H1 (cell line): ENCODE measurements at regions not wholly inside any gene's neighbourhood (a gene's known extent, or its start where the extent isn't known, plus 50 kb on each side); places are given as distances from the start of the nearest gene placed in this dataset.

Source experiments
- EZH2 ChIP-seq: fragments of 200-600 bp; sonication (generic); IDR thresholded peaks from 2 replicates; pipeline ENCODE4 v1.7.1; 2012; ENCODE audit warnings: low read depth, mild to moderate bottlenecking, moderate library complexity, low read length, inconsistent platforms; ENCODE audit not compliant: severe bottlenecking
- JUND ChIP-seq: IDR thresholded peaks from 2 replicates; pipeline ENCODE4 v1.6.1; 2011; ENCODE audit warnings: mild to moderate bottlenecking, improper control_type of control experiment, low read length
- POLR2AphosphoS5 ChIP-seq: IDR thresholded peaks from 2 replicates; pipeline ENCODE4 v1.6.1; 2011; ENCODE audit warnings: low read depth, low read length
- SP1 ChIP-seq: IDR thresholded peaks from 2 replicates; pipeline ENCODE4 v1.6.1; 2011; ENCODE audit warnings: low read depth, low read length
- SP2 ChIP-seq: IDR thresholded peaks from 2 replicates; pipeline ENCODE4 v1.6.1; 2012; ENCODE audit warnings: mild to moderate bottlenecking, low read length, inconsistent platforms
- TF ChIP-seq, protein P1 (sequence below), 3 experiments: IDR thresholded peaks; 1 replicate in 2 of 3; 2 replicates in 1 of 3; pipeline versions ENCODE4 v1.5.1 to v1.6.1; 2011; ENCODE audit warnings: low read length in 3 of 3, mild to moderate bottlenecking in 3 of 3, inconsistent platforms in 2 of 3, low read depth in 1 of 3, moderate library complexity in 1 of 3; ENCODE audit not compliant: insufficient read depth in 1 of 3; ENCODE audit errors: control extremely low read depth in 1 of 3

DNA sequence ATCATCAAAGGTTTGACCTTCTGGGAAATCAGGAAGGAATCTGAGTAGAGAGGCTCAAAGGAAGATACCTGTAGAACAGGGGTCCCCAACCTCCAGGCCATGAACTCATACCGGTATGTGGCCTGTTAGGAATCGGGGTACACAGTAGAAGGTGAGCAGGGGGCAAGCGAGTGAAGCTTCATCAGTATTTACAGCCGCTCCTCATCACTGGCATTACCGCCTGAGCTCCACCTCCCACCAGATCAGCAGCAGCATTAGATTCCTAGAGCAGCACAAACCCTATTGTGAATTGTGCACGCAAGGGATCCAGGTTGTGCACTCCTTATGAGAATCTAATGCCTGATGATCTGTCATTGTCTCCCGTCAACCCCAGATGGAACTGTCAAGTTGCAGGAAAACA lies 158.5 kb upstream of the CACNA2D1 start:
- TF ChIP-seq SP1, result no peak
- TF ChIP-seq, protein P1, sequence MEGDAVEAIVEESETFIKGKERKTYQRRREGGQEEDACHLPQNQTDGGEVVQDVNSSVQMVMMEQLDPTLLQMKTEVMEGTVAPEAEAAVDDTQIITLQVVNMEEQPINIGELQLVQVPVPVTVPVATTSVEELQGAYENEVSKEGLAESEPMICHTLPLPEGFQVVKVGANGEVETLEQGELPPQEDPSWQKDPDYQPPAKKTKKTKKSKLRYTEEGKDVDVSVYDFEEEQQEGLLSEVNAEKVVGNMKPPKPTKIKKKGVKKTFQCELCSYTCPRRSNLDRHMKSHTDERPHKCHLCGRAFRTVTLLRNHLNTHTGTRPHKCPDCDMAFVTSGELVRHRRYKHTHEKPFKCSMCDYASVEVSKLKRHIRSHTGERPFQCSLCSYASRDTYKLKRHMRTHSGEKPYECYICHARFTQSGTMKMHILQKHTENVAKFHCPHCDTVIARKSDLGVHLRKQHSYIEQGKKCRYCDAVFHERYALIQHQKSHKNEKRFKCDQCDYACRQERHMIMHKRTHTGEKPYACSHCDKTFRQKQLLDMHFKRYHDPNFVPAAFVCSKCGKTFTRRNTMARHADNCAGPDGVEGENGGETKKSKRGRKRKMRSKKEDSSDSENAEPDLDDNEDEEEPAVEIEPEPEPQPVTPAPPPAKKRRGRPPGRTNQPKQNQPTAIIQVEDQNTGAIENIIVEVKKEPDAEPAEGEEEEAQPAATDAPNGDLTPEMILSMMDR (IDR thresholded peaks at IDR 0.05; ENCODE audit: control extremely low read depth in 1 of 3, insufficient read depth in 1 of 3, low read depth in 1 of 3, low read length in 3 of 3), result no peak
- no peak for TF ChIP-seq POLR2AphosphoS5
- no peak for TF ChIP-seq EZH2
- no peak for TF ChIP-seq JUND
- TF ChIP-seq SP2, result no peak
